ENCODE measurements at regions not wholly inside any gene's neighbourhood (a gene's known extent, or its start where the extent isn't known, plus 50 kb on each side); places are given as distances from the start of the nearest gene placed in this dataset.

DNA sequence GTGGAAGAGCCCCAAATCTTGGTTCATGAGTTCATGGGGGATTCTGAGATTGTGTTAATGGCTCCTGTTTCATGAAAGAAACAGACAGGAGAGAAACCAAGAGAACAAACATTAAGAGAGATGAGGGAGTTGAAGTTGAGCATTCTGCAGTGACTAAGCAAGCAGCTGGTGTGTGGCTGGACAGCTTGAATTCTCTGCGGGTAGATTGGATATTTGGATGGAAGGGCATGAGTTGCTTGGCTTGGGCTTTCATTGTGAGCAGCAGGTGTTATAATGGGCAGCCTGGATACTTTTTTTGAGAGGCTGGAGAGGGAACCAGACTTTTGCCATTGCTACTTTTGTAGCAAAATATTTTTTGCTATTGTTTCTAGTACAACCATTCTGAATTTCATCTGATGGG, 346.8 kb upstream of the SATB1 start:
- Histone ChIP-seq H3K4me2 (ENCODE audit: insufficient read depth, low read length) (no peak overlapping the region), H3K27me3 (ENCODE audit: insufficient read depth, low read length, poor library complexity) (no peaks in the 10 kb centered on the region), H2AFZ (ENCODE audit: low read depth, low read length) (no peak overlapping the region), H3K9ac (ENCODE audit: low read depth, low read length) (no peak overlapping the region), H3K79me2 (ENCODE audit: insufficient read depth, low read length) (no peaks in the 10 kb centered on the region), H3K27ac (ENCODE audit: low read length) (no peak overlapping the region), H3K4me1 (ENCODE audit: insufficient read depth, low read length) (peaks cover 2% of the 10 kb centered on the region), H4K20me1 (ENCODE audit: insufficient read depth, low read length) (no peaks in the 10 kb centered on the region), H3K9me3 (ENCODE audit: insufficient read depth, low read length, severe bottlenecking) (no peaks in the 10 kb centered on the region), H3K36me3 (ENCODE audit: insufficient read depth, low read length) (no peaks in the 10 kb centered on the region), H3K4me3 (ENCODE audit: low read depth in 1 of 2, low read length in 2 of 2) (no peak overlapping the region)
- DNase-seq (no peak), ATAC-seq (ENCODE audit: insufficient read depth, low read depth) (no peak)
- TF ChIP-seq CTCF (IDR thresholded peaks at IDR 0.05; ENCODE audit: borderline replicate concordance, extremely low read depth, low read length, poor library complexity, severe bottlenecking) (no peak), EZH2 (IDR thresholded peaks at IDR 0.05; ENCODE audit: borderline replicate concordance, low read depth, low read length, severe bottlenecking) (no peak)

DNA sequence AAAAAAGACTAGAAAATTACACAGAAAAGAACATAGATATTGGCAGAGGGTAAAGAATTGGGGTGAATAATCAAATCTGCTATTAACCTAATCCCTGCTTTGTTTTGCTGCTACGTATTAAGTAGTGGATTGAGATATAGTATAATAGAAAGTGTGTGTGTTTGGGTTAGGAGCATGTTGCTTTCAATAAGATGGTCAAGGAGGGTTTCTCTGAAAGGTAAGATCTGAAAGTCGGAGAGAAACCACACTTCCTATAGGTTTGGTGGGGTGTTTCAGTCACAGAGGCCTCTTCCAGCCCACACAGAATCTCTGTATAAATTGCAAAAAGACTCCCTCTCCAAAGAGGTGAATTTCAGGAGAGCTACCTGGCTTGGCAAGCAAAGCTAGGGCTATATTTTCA, 345.7 kb upstream of the SATB1 start:
- H3K36me3 ChIP-seq (ENCODE audit: insufficient read depth, low read length) = no peaks in the 10 kb centered on the region
- no peak overlapping the region for H3K27ac ChIP-seq (ENCODE audit: low read length)
- H3K4me1 ChIP-seq (ENCODE audit: insufficient read depth, low read length) = no peaks in the 10 kb centered on the region
- no peak overlapping the region for H3K4me2 ChIP-seq (ENCODE audit: insufficient read depth, low read length)
- TF ChIP-seq CTCF (IDR thresholded peaks at IDR 0.05; ENCODE audit: borderline replicate concordance, extremely low read depth, low read length, poor library complexity, severe bottlenecking) (no peak), EZH2 (IDR thresholded peaks at IDR 0.05; ENCODE audit: borderline replicate concordance, low read depth, low read length, severe bottlenecking) (no peak)
- no peak for DNase-seq
- no peaks in the 10 kb centered on the region for H4K20me1 ChIP-seq (ENCODE audit: insufficient read depth, low read length)
- no peak overlapping the region for H3K9ac ChIP-seq (ENCODE audit: low read depth, low read length)
- no peaks in the 10 kb centered on the region for H3K79me2 ChIP-seq (ENCODE audit: insufficient read depth, low read length)
- H3K27me3 ChIP-seq (ENCODE audit: insufficient read depth, low read length, poor library complexity) = no peaks in the 10 kb centered on the region
- no peak overlapping the region for H2AFZ ChIP-seq (ENCODE audit: low read depth, low read length)
- ATAC-seq (ENCODE audit: insufficient read depth, low read depth) = no peak
- H3K4me3 ChIP-seq (ENCODE audit: low read depth in 1 of 2, low read length in 2 of 2) = no peak overlapping the region
- no peaks in the 10 kb centered on the region for H3K9me3 ChIP-seq (ENCODE audit: insufficient read depth, low read length, severe bottlenecking)

- Histone ChIP-seq H3K4me2 (ENCODE audit: insufficient read depth, low read length) (no peak overlapping the region), H4K20me1 (ENCODE audit: insufficient read depth, low read length) (no peaks in the 10 kb centered on the region), H3K27me3 (ENCODE audit: insufficient read depth, low read length, poor library complexity) (no peaks in the 10 kb centered on the region), H3K9me3 (ENCODE audit: insufficient read depth, low read length, severe bottlenecking) (no peaks in the 10 kb centered on the region), H3K36me3 (ENCODE audit: insufficient read depth, low read length) (no peaks in the 10 kb centered on the region), H3K9ac (ENCODE audit: low read depth, low read length) (no peak overlapping the region), H3K4me1 (ENCODE audit: insufficient read depth, low read length) (no peaks in the 10 kb centered on the region), H3K27ac (ENCODE audit: low read length) (no peak overlapping the region), H2AFZ (ENCODE audit: low read depth, low read length) (no peak overlapping the region), H3K79me2 (ENCODE audit: insufficient read depth, low read length) (no peaks in the 10 kb centered on the region), H3K4me3 (ENCODE audit: low read depth in 1 of 2, low read length in 2 of 2) (no peak overlapping the region)
- no peak for ATAC-seq (ENCODE audit: insufficient read depth, low read depth)
- no peak for TF ChIP-seq EZH2 (IDR thresholded peaks at IDR 0.05; ENCODE audit: borderline replicate concordance, low read depth, low read length, severe bottlenecking)
- TF ChIP-seq CTCF (IDR thresholded peaks at IDR 0.05; ENCODE audit: borderline replicate concordance, extremely low read depth, low read length, poor library complexity, severe bottlenecking) = no peak
- DNase-seq = no peak
These were observed 342.7 kb upstream of the SATB1 start for GRCh38 chr3:18767756-18768303.

GRCh38 chr3:18766974-18767373, 341.8 kb upstream of the SATB1 start:
- H3K4me1 ChIP-seq (ENCODE audit: insufficient read depth, low read length) = no peaks in the 10 kb centered on the region
- no peak overlapping the region for H3K4me2 ChIP-seq (ENCODE audit: insufficient read depth, low read length)
- H3K27me3 ChIP-seq (ENCODE audit: insufficient read depth, low read length, poor library complexity) = no peaks in the 10 kb centered on the region
- no peak overlapping the region for H3K4me3 ChIP-seq (ENCODE audit: low read depth in 1 of 2, low read length in 2 of 2)
- H3K79me2 ChIP-seq (ENCODE audit: insufficient read depth, low read length) = no peaks in the 10 kb centered on the region
- no peak for TF ChIP-seq EZH2 (IDR thresholded peaks at IDR 0.05; ENCODE audit: borderline replicate concordance, low read depth, low read length, severe bottlenecking)
- no peak for TF ChIP-seq CTCF (IDR thresholded peaks at IDR 0.05; ENCODE audit: borderline replicate concordance, extremely low read depth, low read length, poor library complexity, severe bottlenecking)
- H3K9me3 ChIP-seq (ENCODE audit: insufficient read depth, low read length, severe bottlenecking) = no peaks in the 10 kb centered on the region
- no peak overlapping the region for H3K9ac ChIP-seq (ENCODE audit: low read depth, low read length)
- no peak overlapping the region for H2AFZ ChIP-seq (ENCODE audit: low read depth, low read length)
- no peak for DNase-seq
- no peaks in the 10 kb centered on the region for H4K20me1 ChIP-seq (ENCODE audit: insufficient read depth, low read length)
- H3K27ac ChIP-seq (ENCODE audit: low read length) = no peak overlapping the region
- no peak for ATAC-seq (ENCODE audit: insufficient read depth, low read depth)
- no peaks in the 10 kb centered on the region for H3K36me3 ChIP-seq (ENCODE audit: insufficient read depth, low read length)

Measured in DND-41 (cell line).